NCI-H1436 treated with DMSO at 0.1 percent for 48 hours (cell line): ENCODE measurements at regions not wholly inside any gene's neighbourhood (a gene's known extent, or its start where the extent isn't known, plus 50 kb on each side); places are given as distances from the start of the nearest gene placed in this dataset.
A peak's percentile ranks its signal among the peaks of the same experiment; 100 is the strongest.

Source experiments
- DNase-seq: peaks from one replicate; lab custom pipeline; 2025; lab: John Stamatoyannopoulos, UW

- no peak for DNase-seq
Observed at GRCh38 chrX:45873781-45874180, 671.4 kb downstream of the ZNF674 start.

GRCh38 chrX:45872480-45872879 is 671.8 kb upstream of the DIPK2B start:
- DNase-seq, result no peak

GRCh38 chrX:45868425-45868824 is 667.7 kb upstream of the DIPK2B start:
- DNase-seq, result no peak

GRCh38 chrX:45862801-45863200 is 662.1 kb upstream of the DIPK2B start:
- DNase-seq, result no peak

- DNase-seq, result no peak
Observed at GRCh38 chrX:45860450-45860849, 659.8 kb upstream of the DIPK2B start.

- DNase-seq, result no peak
Observed at GRCh38 chrX:45859407-45859806, 658.7 kb upstream of the DIPK2B start.

- no peak for DNase-seq
Observed at GRCh38 chrX:45852884-45853283, 652.2 kb upstream of the DIPK2B start.

- DNase-seq, result peak; percentile 3
Observed at GRCh38 chrX:45851434-45851991, 650.8 kb upstream of the DIPK2B start.

- DNase-seq, result no peak
Observed at GRCh38 chrX:45850775-45851433, 650.2 kb upstream of the DIPK2B start.

GRCh38 chrX:45850197-45850774 is 649.6 kb upstream of the DIPK2B start:
- no peak for DNase-seq

GRCh38 chrX:45849261-45849862 is 648.7 kb upstream of the DIPK2B start:
- DNase-seq, result no peak

GRCh38 chrX:45847961-45848360 is 647.3 kb upstream of the DIPK2B start:
- DNase-seq, result no peak

GRCh38 chrX:45846328-45846727 is 645.7 kb upstream of the DIPK2B start:
- DNase-seq, result no peak

- no peak for DNase-seq
Observed at GRCh38 chrX:45845142-45845541, 644.5 kb upstream of the DIPK2B start.

- DNase-seq, result no peak
Observed at GRCh38 chrX:45843518-45843917, 642.8 kb upstream of the DIPK2B start.

- DNase-seq, result no peak
Observed at GRCh38 chrX:45842926-45843315, 642.2 kb upstream of the DIPK2B start.

GRCh38 chrX:45842207-45842925 is 641.7 kb upstream of the DIPK2B start:
- DNase-seq, result no peak

GRCh38 chrX:45840411-45840950 is 639.8 kb upstream of the DIPK2B start:
- no peak for DNase-seq

- DNase-seq, result no peak
Observed at GRCh38 chrX:45830343-45830742, 629.7 kb upstream of the DIPK2B start.

- no peak for DNase-seq
Observed at GRCh38 chrX:45824471-45824870, 623.8 kb upstream of the DIPK2B start.

GRCh38 chrX:45823536-45823935 is 622.9 kb upstream of the DIPK2B start:
- DNase-seq, result no peak

GRCh38 chrX:45822124-45822523 is 621.4 kb upstream of the DIPK2B start:
- no peak for DNase-seq
